GM12865 (cell line): ENCODE measurements at regions not wholly inside any gene's neighbourhood (a gene's known extent, or its start where the extent isn't known, plus 50 kb on each side); places are given as distances from the start of the nearest gene placed in this dataset.

ENCODE experiments used
- DNase-seq: peaks from one replicate; pipeline ENCODE4 v3.0.0; 2010; ENCODE audit warnings: low read depth
- H3K4me3 ChIP-seq: 2 replicates; pipeline ENCODE4 v1.5.1; 2011; ENCODE audit warnings: mild to moderate bottlenecking, low read depth, low read length, control low read depth
- TF ChIP-seq, protein P1 (sequence below): IDR thresholded peaks from 2 replicates; pipeline ENCODE4 v1.5.1; 2011; ENCODE audit warnings: low read length, control low read depth, low read depth, inconsistent platforms; ENCODE audit not compliant: insufficient read depth; ENCODE audit errors: missing control alignments

DNA sequence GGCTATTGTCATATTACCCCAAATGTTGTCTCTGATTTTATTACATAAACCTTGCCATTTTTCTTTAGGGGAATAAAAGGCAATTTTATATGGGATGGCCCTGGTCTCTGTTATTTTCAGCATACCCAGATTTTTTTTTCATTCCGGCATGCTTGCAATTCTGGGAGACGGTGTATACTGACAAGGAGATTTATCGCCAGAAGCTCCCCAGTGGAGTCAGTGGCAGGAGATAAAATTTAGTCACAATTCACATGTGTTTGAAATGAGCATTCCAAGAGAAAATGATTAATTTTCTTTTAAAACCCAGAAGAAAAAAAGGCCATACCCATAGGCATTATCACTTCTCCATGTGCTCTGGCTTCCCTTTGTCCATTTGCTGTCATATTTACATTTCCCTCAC is 250.8 kb upstream of the RSPO3 start:
- no peak for DNase-seq
- H3K4me3 ChIP-seq = no peak overlapping the region
- TF ChIP-seq, protein P1, sequence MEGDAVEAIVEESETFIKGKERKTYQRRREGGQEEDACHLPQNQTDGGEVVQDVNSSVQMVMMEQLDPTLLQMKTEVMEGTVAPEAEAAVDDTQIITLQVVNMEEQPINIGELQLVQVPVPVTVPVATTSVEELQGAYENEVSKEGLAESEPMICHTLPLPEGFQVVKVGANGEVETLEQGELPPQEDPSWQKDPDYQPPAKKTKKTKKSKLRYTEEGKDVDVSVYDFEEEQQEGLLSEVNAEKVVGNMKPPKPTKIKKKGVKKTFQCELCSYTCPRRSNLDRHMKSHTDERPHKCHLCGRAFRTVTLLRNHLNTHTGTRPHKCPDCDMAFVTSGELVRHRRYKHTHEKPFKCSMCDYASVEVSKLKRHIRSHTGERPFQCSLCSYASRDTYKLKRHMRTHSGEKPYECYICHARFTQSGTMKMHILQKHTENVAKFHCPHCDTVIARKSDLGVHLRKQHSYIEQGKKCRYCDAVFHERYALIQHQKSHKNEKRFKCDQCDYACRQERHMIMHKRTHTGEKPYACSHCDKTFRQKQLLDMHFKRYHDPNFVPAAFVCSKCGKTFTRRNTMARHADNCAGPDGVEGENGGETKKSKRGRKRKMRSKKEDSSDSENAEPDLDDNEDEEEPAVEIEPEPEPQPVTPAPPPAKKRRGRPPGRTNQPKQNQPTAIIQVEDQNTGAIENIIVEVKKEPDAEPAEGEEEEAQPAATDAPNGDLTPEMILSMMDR = no peak

- TF ChIP-seq, protein P1 = no peak
These were observed 245.1 kb upstream of the RSPO3 start for GRCh38 chr6:126873351-126873750.

DNA sequence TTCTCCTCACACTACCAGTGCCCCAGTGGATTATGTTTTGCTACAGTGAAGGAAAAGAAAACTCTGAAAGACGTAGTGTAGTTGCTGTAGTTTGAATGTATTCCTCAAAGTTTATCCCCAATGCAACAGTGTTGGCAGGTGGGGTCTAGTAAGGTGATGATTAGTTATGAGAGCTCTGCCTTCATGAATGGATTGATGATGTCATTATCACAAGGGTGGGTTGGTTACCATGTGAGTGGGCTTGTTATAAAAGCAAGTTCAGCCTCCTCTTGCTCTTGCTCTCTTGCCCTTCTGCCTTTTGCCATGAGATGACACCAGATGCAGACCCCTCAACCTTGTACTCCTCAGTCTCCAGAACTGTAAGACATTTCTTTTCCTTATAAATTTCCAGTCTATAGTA is 244.7 kb upstream of the RSPO3 start:
- TF ChIP-seq, protein P1 = no peak
- no peak overlapping the region for H3K4me3 ChIP-seq
- DNase-seq = no peak

More at GRCh38 chr6:126873351-126873750, 245.1 kb upstream of the RSPO3 start:
- DNase-seq = no peak
- no peak overlapping the region for H3K4me3 ChIP-seq

DNA sequence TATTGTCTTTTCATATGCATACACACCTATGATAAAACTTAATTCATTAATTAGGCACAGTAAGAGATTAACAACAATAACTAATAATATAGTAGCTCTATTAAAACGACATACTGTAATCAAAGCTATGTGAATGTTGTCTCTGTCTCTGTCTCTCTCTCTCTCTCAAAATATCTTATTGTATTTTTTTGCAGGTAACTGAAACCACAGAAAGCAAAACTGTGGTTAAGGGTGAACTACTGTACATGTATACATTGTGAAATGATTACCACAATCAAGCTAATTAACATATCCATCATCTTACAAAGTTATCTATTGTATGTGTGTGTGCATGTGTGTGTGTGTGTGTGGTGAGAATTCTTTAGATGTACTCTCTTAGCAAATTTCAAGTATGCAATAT is 242.0 kb upstream of the RSPO3 start:
- TF ChIP-seq, protein P1 = no peak
- DNase-seq = no peak
- no peak overlapping the region for H3K4me3 ChIP-seq

GRCh38 chr6:126880964-126881363 is 237.5 kb upstream of the RSPO3 start:
- TF ChIP-seq, protein P1 = no peak
- H3K4me3 ChIP-seq = no peak overlapping the region
- no peak for DNase-seq

GRCh38 chr6:126886106-126886505 is 232.4 kb upstream of the RSPO3 start:
- DNase-seq = no peak
- TF ChIP-seq, protein P1 = no peak
- H3K4me3 ChIP-seq = no peak overlapping the region
